Stimulated activated effector memory CD8-positive, alpha-beta T cell treated with anti-CD3 and anti-CD28 coated beads, Interleukin-12 subunit alpha, Interleukin-12 subunit beta, amount 100 ng/mL, for 72 hours (primary cell): ENCODE measurements at regions not wholly inside any gene's neighbourhood (a gene's known extent, or its start where the extent isn't known, plus 50 kb on each side); places are given as distances from the start of the nearest gene placed in this dataset.

Experiments used
- ATAC-seq: fragments of 150-1000 bp; cut with Tn5 transposase; 2 replicates; pipeline ENCODE4 v1.10.0; 2021
- DNase-seq, 2 donors: peaks; one replicate each; pipeline ENCODE4 v3.0.0; 2021 to 2022; ENCODE audit warnings: low spot score in 2 of 2
- H3K27ac Mint-ChIP-seq: one replicate; pipeline ENCODE4 v1.8.0; 2022; ENCODE audit warnings: mild to moderate bottlenecking, mixed read lengths
- H3K36me3 Mint-ChIP-seq: one replicate; pipeline ENCODE4 v1.8.0; 2022; ENCODE audit warnings: mild to moderate bottlenecking, mixed read lengths
- H3K4me1 Mint-ChIP-seq: one replicate; pipeline ENCODE4 v1.8.0; 2022; ENCODE audit warnings: mixed read lengths
- H3K4me3 Mint-ChIP-seq: one replicate; pipeline ENCODE4 v1.8.0; 2022; ENCODE audit warnings: mild to moderate bottlenecking, mixed read lengths
- H3K9me3 Mint-ChIP-seq: one replicate; pipeline ENCODE4 v1.8.0; 2022; ENCODE audit warnings: mixed read lengths

DNA sequence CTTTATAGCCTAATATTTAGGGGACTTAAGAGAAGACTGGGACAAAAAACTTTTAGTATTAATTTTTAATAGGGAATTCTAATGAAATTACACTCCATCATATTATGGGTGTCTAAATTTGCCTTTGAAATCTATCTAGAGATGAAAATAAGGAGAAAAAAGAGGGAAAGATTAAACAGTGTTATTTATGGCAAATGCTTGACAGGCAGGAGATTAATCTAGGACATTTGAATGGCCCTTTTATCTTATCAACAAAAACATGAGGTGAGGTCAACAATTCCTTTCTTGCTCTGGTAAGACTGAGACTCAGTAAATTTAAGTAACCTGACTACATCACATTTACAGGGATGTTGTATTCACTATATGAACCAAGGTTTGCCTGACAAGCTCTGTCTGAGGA lies 852.8 kb upstream of the CTNND2 start:
- Mint-ChIP-seq H3K27ac (no peak overlapping the region), H3K4me1 (no peaks in the 10 kb centered on the region), H3K36me3 (no peaks in the 10 kb centered on the region), H3K9me3 (peaks cover 10% of the 10 kb centered on the region), H3K4me3 (no peak overlapping the region)
- DNase-seq (no peak), ATAC-seq (no peak)

DNA sequence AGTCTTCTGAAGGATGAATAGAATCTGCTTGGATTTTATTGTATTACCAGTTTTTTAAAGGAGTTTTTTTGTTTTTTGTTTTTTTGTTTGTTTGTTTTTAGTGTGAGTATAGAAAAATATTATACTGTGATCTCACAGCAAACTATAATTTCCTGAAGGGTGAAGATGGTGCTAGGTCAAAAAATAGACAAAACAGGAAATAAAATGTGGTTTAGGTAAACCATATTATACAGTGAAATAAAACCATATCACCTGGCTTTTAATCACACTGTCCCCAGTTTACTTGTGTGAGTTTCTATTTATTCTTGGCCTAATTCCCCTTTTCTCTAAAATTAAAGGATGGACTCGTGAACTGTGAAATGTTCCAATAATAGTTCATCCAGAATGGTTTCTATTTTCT lies 841.3 kb upstream of the CTNND2 start:
- no peaks in the 10 kb centered on the region for H3K36me3 Mint-ChIP-seq
- H3K27ac Mint-ChIP-seq: no peak overlapping the region
- no peak overlapping the region for H3K4me3 Mint-ChIP-seq
- H3K9me3 Mint-ChIP-seq: peaks cover 2% of the 10 kb centered on the region
- DNase-seq (no peak), ATAC-seq (no peak)
- no peaks in the 10 kb centered on the region for H3K4me1 Mint-ChIP-seq

DNA sequence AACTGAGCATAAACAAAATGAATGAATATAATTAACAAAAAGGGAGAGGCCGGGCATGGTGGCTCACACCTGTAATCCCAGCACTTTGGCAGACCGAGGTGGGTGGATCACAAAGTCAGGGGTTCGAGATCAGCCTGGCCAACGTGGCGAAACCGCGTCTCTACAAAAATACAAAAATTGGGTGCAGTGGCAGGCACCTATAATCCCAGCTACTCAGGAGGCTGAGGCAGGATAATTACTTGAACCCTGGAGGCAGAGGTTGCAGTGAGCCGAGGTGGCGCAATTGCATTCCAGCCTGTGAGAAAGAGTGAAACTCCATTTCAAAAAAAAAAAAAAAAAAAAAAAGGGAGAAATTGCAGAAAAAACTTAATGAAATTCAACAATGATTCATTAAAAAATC lies 839.3 kb upstream of the CTNND2 start:
- Mint-ChIP-seq H3K27ac (no peak overlapping the region), H3K36me3 (no peaks in the 10 kb centered on the region), H3K9me3 (peaks cover 2% of the 10 kb centered on the region), H3K4me3 (no peak overlapping the region), H3K4me1 (no peaks in the 10 kb centered on the region)
- ATAC-seq (no peak), DNase-seq (no peak)

DNA sequence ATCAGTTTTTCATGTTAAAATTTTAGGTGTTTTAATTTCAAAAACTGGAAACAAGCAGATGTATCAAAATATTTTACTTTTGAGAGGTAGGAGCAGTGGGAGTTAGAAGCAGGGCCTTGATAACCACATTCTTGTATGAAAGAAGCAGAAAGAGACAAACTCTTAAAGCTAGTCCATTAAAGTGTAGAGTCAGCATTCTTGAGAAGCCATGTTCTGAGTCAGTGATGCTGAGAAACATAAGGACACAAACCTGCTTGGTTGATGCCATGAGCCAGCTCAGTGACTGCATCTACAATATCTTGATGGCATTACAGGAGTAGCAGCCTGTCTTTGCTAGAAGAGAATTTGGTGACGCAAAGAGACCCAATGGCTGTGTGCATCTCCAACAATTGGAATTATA lies 826.1 kb upstream of the CTNND2 start:
- Mint-ChIP-seq H3K9me3 (peaks cover 16% of the 10 kb centered on the region), H3K4me3 (no peak overlapping the region), H3K36me3 (no peaks in the 10 kb centered on the region), H3K4me1 (no peaks in the 10 kb centered on the region), H3K27ac (no peak overlapping the region)
- ATAC-seq (no peak), DNase-seq (no peak)

DNA sequence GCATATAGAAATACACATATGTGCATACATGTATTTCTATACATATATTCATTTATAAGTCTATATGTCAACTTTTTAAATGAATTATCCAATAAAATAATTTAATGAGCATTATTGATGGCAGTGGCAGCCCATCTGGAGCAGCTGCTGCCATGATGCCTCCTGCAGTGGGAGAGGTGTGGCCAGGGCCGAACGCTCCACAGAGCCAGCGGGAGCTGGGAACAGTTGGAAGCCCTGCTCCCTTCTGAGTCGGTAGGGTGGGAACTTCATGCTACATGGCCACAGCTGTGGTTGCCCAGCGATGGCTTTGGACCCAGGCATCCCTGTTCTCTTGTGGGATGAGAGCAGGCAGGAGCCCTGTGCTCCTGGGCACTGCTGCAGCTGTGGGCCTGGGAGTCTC lies 812.4 kb upstream of the CTNND2 start:
- Mint-ChIP-seq H3K9me3 (peaks cover 2% of the 10 kb centered on the region), H3K36me3 (no peaks in the 10 kb centered on the region), H3K4me3 (no peak overlapping the region), H3K4me1 (no peaks in the 10 kb centered on the region), H3K27ac (no peak overlapping the region)
- ATAC-seq (no peak), DNase-seq (no peak)

DNA sequence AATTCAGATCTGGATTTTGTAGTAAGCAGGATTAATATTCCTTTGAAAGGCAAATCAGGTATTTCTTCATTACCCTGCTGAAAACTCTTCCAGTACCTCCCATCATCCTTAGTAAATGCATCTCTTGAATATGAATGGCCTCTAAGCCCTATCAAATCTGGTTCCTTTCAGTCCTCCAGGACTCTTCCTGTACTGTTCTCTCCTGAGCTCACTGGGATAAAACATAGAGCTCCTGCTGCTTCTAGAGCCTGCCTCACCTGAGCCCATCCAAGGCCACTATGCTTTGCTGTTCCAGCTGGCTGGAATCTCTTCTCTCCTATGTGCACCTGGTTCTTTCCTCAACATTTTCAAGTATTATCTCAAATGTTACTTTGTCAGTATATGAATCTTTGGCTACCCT lies 803.3 kb upstream of the CTNND2 start:
- ATAC-seq: no peak
- peaks cover 6% of the 10 kb centered on the region for H3K9me3 Mint-ChIP-seq
- no peak for DNase-seq
- no peaks in the 10 kb centered on the region for H3K36me3 Mint-ChIP-seq
- no peak overlapping the region for H3K4me3 Mint-ChIP-seq
- no peaks in the 10 kb centered on the region for H3K4me1 Mint-ChIP-seq
- H3K27ac Mint-ChIP-seq: no peak overlapping the region

DNA sequence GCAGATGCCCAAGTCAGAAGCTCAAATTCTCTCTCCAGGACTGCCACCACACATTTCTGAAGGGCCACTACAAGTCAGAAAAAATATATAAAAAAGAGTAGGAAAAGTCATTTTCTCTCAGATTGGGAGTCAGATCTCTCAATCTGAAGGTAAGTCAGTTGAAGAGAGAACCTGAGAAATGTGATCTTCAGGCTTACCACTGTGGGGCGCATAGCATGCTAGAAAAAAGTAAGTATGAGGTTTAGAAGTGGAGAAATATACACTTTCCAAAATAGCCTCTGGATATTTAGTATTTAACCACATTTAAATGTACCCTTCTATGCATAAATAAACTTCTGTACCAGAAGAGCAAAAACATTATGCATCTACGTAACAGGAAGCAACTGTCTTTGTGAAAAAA lies 800.7 kb upstream of the CTNND2 start:
- no peaks in the 10 kb centered on the region for H3K4me1 Mint-ChIP-seq
- no peak overlapping the region for H3K27ac Mint-ChIP-seq
- no peak for DNase-seq
- no peak for ATAC-seq
- H3K4me3 Mint-ChIP-seq: no peak overlapping the region
- peaks cover 6% of the 10 kb centered on the region for H3K9me3 Mint-ChIP-seq
- H3K36me3 Mint-ChIP-seq: no peaks in the 10 kb centered on the region

DNA sequence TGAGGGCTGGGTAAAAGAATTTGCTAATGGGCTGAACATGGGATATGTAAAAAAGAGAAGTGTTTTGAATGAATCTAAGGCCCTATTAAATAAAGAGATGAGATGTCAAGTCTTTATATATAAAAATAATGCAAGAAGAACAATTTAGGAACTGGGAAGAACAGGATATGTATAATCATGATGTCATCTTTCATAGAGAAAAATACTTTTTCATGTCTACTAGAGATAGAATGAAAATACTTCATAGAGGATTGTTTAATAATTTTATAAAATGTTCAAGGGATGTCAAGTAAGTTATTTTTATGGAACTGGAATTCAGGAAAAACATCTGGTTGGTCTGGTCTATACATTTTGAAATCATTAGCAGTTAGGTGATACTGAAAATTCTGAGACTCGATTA lies 799.0 kb upstream of the CTNND2 start:
- no peaks in the 10 kb centered on the region for H3K36me3 Mint-ChIP-seq
- no peak overlapping the region for H3K4me3 Mint-ChIP-seq
- H3K9me3 Mint-ChIP-seq: peaks cover 6% of the 10 kb centered on the region
- DNase-seq (no peak), ATAC-seq (no peak)
- H3K4me1 Mint-ChIP-seq: no peaks in the 10 kb centered on the region
- no peak overlapping the region for H3K27ac Mint-ChIP-seq

DNA sequence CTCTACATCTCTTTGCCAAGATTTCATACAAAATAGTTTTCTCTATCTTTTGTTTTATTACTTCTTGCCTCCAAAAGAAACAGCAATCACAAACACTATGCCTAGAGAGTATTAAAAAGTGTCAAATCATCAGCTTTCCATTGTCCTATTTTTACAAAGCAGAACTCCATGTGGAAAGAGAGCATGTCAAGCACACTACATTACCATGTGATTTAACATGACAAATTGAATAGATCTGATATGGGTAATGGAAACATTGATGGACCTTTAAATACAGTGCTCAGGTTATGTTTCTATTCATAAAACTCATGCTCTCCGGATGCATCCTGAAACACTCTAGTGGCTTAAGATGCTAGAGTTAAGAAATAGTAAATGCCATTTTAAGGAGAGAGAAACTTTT lies 791.4 kb upstream of the CTNND2 start:
- DNase-seq (no peak), ATAC-seq (no peak)
- Mint-ChIP-seq H3K4me1 (no peaks in the 10 kb centered on the region), H3K27ac (no peak overlapping the region), H3K9me3 (peaks cover 6% of the 10 kb centered on the region), H3K4me3 (no peak overlapping the region), H3K36me3 (no peaks in the 10 kb centered on the region)

DNA sequence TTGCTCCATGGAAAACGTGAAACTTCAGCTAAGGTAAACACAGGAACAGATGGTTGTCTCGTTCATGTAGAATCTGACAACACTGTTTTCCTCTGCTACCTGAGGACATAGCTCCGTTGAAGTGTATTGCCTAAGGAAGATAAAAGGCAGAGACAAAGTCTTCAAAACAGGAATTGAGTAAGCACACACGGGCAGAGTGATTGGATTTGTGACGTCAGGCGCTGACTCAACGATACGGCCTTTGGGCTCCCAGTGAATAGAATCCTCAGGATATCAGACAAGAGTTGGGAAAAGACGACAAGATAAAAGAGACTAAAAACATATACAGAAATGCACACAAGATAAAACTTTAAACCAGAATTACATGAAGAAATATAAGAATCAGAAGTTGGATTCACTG lies 787.1 kb upstream of the CTNND2 start:
- no peak overlapping the region for H3K27ac Mint-ChIP-seq
- ATAC-seq: no peak
- H3K4me3 Mint-ChIP-seq: no peak overlapping the region
- no peaks in the 10 kb centered on the region for H3K36me3 Mint-ChIP-seq
- peaks cover 17% of the 10 kb centered on the region for H3K9me3 Mint-ChIP-seq
- DNase-seq: no peak
- no peaks in the 10 kb centered on the region for H3K4me1 Mint-ChIP-seq

DNA sequence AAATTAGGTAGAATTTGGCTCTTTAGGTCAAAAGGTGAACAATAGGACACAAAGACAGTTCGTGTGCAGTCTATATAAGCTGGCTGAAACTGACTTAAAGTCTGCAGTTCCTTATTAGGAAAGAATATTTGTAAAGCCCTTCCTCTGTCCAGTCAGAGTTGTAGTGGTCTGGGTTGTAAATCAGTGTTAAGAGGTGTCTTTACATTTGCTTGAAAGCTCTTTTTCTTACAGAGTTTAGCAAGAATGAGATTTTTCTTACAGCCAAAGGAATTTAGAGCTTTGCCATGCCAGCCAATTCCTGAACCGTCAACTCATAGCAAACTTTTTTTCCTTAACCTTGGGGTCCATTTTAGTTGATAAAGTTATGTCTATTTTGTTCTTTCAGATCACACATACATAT lies 786.1 kb upstream of the CTNND2 start:
- ATAC-seq: no peak
- H3K27ac Mint-ChIP-seq: no peak overlapping the region
- no peak for DNase-seq

DNA sequence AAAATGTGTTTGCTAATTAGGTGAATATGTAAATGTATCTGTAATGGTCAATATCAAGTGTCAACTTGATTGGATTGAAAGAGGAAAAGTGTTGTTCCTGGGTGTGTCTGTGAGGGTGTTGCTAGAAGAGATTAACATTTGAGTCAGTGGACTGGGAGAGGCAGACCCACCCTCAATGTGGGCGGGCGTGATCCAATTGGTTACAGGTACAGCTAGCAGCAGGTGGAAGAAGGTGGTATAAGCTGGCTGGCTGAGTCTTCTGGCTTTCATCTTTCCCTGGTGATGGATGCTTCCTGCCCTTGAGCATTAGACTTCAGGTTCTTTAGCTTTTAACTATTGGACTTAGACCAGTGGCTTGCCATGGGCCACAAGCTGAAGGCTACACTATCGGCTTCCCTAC lies 779.0 kb upstream of the CTNND2 start:
- Mint-ChIP-seq H3K27ac (no peak overlapping the region), H3K4me1 (no peaks in the 10 kb centered on the region)

More for the DNA sequence above, 786.1 kb upstream of the CTNND2 start:
- Mint-ChIP-seq H3K4me1 (no peaks in the 10 kb centered on the region), H3K4me3 (no peak overlapping the region), H3K36me3 (no peaks in the 10 kb centered on the region), H3K9me3 (peaks cover 17% of the 10 kb centered on the region)

DNA sequence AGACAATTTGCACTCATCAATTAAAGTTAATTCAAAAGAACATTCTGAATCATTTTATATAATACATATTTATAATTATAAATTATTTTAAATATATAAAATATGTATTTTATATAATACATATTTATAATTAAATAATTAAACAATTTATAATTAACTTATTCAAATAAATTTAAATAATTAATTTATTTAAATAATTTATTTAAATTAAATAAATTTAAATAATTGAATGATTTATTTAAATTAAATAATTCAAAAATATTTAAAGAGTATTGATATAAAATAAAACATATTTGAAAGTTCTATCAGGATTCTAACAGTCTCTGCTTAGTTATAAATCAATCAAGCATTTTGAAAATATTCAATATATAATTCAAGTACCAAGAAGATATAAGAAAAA lies 775.5 kb upstream of the CTNND2 start:
- H3K4me1 Mint-ChIP-seq: no peaks in the 10 kb centered on the region
- DNase-seq (no peak), ATAC-seq (no peak)
- H3K36me3 Mint-ChIP-seq: no peaks in the 10 kb centered on the region
- peaks cover 10% of the 10 kb centered on the region for H3K9me3 Mint-ChIP-seq
- H3K4me3 Mint-ChIP-seq: no peak overlapping the region
- H3K27ac Mint-ChIP-seq: no peak overlapping the region

More for the DNA sequence above, 779.0 kb upstream of the CTNND2 start:
- no peak for ATAC-seq
- no peak overlapping the region for H3K4me3 Mint-ChIP-seq
- no peak for DNase-seq
- no peaks in the 10 kb centered on the region for H3K9me3 Mint-ChIP-seq
- no peaks in the 10 kb centered on the region for H3K36me3 Mint-ChIP-seq

DNA sequence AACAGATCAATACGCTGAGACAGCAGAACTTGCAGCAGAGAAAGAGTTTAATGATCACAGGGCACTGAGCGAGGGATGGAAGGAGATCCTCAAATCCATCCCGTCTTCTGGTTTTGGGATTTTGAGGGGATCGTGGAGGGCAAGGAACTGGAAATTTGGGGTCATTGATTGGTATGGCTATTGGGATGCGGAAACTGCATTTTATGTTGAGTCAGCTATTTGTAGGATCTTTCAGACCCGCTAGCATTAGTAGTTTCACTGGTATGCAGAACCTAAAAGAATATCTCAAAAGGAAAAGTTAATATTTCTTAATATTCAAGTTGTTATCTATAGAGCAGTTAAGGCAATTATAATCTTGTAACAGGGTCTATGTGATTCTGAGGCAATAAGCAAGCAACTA lies 771.7 kb upstream of the CTNND2 start:
- no peak for DNase-seq
- Mint-ChIP-seq H3K4me1 (no peaks in the 10 kb centered on the region), H3K4me3 (no peak overlapping the region), H3K36me3 (no peaks in the 10 kb centered on the region), H3K9me3 (peaks cover 13% of the 10 kb centered on the region), H3K27ac (no peak overlapping the region)
- no peak for ATAC-seq

DNA sequence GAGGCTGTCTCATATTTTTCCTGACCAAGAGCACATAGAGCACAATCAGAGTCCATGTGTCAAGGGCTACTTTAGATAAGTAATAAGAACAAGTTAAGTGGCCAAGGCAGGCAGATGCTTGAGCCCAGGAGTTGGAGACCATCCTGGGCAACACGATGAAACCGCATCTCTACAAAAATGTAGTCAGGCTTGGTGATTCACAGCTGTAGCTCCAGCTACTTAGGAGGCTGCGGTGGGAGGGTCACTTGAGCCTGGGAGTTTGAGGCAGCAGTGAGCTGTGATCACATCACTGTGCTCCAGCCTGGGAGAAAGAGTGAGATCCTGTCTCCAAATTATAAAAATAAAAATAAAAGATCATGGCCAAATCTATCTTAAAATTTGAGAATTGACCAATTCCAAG lies 767.9 kb upstream of the CTNND2 start:
- no peak overlapping the region for H3K4me3 Mint-ChIP-seq
- H3K36me3 Mint-ChIP-seq: no peaks in the 10 kb centered on the region
- no peak overlapping the region for H3K27ac Mint-ChIP-seq
- DNase-seq (no peak), ATAC-seq (no peak)
- H3K4me1 Mint-ChIP-seq: no peaks in the 10 kb centered on the region
- H3K9me3 Mint-ChIP-seq: peaks cover 15% of the 10 kb centered on the region

DNA sequence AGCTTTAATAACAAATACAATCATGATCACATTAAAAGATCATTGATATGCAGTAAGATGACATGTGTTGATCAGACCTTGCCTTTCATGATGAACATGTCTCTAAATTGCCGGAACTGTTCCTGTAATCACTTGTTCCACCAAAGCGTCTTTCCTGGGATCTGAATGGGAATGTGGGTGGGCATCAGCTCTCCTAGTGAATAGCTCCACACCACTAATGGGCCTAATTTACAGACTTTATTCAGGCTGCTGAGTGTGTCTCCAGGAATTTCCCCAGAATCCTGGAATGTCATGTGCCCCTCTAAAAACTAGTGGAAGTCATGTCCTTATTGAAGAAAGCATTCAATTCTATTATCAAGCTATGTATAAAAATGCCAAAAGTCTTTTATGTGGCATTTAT lies 765.1 kb upstream of the CTNND2 start:
- H3K27ac Mint-ChIP-seq: no peak overlapping the region
- H3K36me3 Mint-ChIP-seq: no peaks in the 10 kb centered on the region
- peaks cover 25% of the 10 kb centered on the region for H3K9me3 Mint-ChIP-seq
- H3K4me1 Mint-ChIP-seq: no peaks in the 10 kb centered on the region
- DNase-seq (no peak), ATAC-seq (no peak)
- H3K4me3 Mint-ChIP-seq: no peak overlapping the region

DNA sequence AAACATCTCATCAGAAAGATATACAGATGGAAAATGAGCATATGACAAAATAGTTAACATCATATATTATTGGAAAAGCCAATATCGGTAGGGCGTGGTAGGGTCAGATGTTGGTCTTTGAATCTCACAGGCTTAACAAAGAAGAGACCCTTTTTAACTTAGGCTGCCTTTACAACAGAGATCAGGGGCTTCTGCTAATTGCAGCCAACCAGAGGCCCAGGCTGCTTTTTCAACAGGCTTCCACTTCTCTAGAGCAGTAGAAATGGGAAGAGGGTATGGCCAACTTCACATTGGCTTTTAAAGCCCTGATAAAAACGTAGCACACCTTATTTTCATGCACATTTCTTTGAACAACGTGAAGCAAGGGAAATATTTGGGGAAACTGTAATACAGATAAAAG lies 764.3 kb upstream of the CTNND2 start:
- Mint-ChIP-seq H3K4me1 (no peaks in the 10 kb centered on the region), H3K4me3 (no peak overlapping the region), H3K9me3 (peaks cover 29% of the 10 kb centered on the region), H3K36me3 (no peaks in the 10 kb centered on the region), H3K27ac (no peak overlapping the region)
- DNase-seq (no peak), ATAC-seq (no peak)
